ENCODE measurements at regions not wholly inside any gene's neighbourhood (a gene's known extent, or its start where the extent isn't known, plus 50 kb on each side); places are given as distances from the start of the nearest gene placed in this dataset.

DNA sequence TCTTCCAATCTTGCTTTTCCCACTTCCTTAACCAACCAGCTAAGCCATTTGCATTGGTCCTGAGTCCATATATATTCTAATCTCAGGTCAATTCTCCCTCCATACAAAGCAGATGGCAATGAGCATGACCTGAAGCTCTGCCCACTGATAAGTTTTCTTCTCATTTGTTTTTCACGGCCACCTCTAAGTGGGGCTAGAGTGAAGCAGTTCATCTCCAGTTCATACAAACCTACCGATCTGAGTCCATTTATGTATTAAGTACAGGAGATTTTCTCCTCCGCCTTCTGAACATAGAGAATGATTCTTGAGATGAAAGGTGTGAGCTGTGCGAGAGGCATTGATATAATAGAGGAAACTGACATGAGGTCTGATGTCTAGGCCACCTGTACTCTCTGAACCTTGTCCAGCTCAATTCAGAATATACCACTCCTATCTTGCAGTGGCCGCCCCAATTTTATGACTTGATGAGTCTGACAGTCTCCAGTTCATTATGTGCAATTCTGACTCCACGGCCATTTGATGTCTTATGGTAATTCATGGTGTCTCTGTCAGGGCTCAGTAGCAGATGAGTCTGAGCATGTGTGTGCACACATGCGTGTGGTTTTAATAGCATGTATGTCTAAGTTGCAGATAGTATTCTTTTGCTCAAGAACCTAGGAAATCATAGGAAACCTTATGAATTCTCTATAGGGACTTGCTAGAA lies 329.8 kb downstream of the PMP22 start:
- DNase-seq (ENCODE audit: low spot score), result no peak
- ATAC-seq (ENCODE audit: low FRiP score), result no peak
- TF ChIP-seq, protein P1, sequence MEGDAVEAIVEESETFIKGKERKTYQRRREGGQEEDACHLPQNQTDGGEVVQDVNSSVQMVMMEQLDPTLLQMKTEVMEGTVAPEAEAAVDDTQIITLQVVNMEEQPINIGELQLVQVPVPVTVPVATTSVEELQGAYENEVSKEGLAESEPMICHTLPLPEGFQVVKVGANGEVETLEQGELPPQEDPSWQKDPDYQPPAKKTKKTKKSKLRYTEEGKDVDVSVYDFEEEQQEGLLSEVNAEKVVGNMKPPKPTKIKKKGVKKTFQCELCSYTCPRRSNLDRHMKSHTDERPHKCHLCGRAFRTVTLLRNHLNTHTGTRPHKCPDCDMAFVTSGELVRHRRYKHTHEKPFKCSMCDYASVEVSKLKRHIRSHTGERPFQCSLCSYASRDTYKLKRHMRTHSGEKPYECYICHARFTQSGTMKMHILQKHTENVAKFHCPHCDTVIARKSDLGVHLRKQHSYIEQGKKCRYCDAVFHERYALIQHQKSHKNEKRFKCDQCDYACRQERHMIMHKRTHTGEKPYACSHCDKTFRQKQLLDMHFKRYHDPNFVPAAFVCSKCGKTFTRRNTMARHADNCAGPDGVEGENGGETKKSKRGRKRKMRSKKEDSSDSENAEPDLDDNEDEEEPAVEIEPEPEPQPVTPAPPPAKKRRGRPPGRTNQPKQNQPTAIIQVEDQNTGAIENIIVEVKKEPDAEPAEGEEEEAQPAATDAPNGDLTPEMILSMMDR (IDR thresholded peaks at IDR 0.05), result no peak

- TF ChIP-seq, protein P1 (IDR thresholded peaks at IDR 0.05), result no peak
- ATAC-seq (ENCODE audit: low FRiP score) (no peak), DNase-seq (ENCODE audit: low spot score) (no peak)
Observed at GRCh38 chr17:14933676-14934075, 331.4 kb downstream of the PMP22 start.

- DNase-seq (ENCODE audit: low spot score) (no peak), ATAC-seq (ENCODE audit: low FRiP score) (no peak)
- TF ChIP-seq, protein P1 (IDR thresholded peaks at IDR 0.05), result no peak
Observed at GRCh38 chr17:14926526-14927122, 338.5 kb downstream of the PMP22 start.

DNA sequence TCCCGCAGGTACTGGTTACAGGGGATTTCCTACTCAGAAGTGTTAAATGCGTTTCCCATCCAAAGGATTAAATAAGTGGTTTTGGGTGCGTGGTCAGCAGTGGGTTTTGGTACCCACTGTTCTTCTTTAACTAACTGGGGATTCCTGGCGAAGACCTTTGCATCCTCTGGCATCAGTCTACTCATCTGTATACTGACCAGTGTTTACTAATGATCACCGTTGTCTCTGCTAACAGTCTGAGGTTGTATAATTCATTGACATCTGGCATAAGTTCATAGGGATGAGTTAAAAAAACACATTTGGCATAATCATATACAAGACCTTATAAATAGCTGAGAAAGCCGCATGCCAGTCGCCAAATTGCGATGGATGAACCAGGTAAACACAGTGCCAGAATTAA lies 339.1 kb downstream of the PMP22 start:
- no peak for DNase-seq (ENCODE audit: low spot score)
- TF ChIP-seq, protein P1 (IDR thresholded peaks at IDR 0.05), result no peak
- no peak for ATAC-seq (ENCODE audit: low FRiP score)

- TF ChIP-seq, protein P1 (IDR thresholded peaks at IDR 0.05), result no peak
- no peak for ATAC-seq (ENCODE audit: low FRiP score)
- DNase-seq (ENCODE audit: low spot score), result no peak
Observed at GRCh38 chr17:14925498-14925897, 339.6 kb downstream of the PMP22 start.

DNA sequence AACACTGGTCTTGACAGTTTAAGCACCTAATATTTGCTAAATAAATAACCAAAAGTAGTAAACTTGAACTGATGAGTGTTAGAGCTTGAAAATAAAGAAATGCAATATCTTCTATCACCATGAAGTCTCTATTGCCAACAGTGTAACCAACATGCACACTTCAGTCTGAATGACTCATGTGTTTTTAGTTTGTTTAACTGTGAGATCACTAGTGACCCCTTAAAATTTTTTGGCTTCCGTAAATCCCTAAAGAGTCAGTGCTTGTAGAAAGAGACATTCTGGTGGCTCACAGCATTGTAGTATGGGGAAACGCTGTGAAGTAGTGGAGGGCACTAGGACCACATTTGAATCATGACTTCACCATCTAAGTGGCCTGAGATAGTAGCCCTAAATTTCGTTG lies 341.1 kb downstream of the PMP22 start:
- TF ChIP-seq, protein P1 (IDR thresholded peaks at IDR 0.05), result no peak
- ATAC-seq (ENCODE audit: low FRiP score) (no peak), DNase-seq (ENCODE audit: low spot score) (no peak)

DNA sequence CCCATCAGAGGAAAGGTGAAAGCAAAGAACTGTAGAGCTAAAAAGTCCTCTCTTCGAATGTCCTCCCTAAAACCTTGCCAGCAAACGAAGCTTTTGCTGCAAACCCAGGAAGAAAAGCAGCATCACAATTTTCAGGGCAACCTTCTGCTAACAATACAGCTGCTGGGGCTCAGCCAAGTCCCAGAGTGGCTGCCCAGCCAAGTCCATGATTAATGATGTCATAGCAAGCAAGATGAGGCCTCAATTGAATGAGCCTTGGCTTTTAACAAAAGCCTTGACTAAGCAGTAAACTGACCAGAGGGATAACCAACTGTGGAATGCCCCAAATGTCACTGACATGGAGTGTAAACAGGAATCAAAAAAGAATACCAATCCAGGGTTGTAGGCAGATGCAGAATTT lies 342.7 kb downstream of the PMP22 start:
- DNase-seq (ENCODE audit: low spot score) (no peak), ATAC-seq (ENCODE audit: low FRiP score) (no peak)
- TF ChIP-seq, protein P1 (IDR thresholded peaks at IDR 0.05), result no peak

All from omental fat pad (tissue), 3 donors.